HG03066 (cell line): ENCODE measurements at regions not wholly inside any gene's neighbourhood (a gene's known extent, or its start where the extent isn't known, plus 50 kb on each side); places are given as distances from the start of the nearest gene placed in this dataset.

Experiments used
- ATAC-seq: cut with Tn5 transposase; IDR thresholded peaks from one replicate; pipeline ENCODE4 v1.9.1; 2021; ENCODE audit warnings: low read depth; ENCODE audit not compliant: unreplicated experiment

GRCh38 chr12:107436376-107436775 lies 249.2 kb upstream of the PWP1 start:
- no peak for ATAC-seq

GRCh38 chr12:107436836-107437235 lies 248.8 kb upstream of the PWP1 start:
- no peak for ATAC-seq

- ATAC-seq: no peak
Observed at GRCh38 chr12:107437954-107438353, 247.6 kb upstream of the PWP1 start.

DNA sequence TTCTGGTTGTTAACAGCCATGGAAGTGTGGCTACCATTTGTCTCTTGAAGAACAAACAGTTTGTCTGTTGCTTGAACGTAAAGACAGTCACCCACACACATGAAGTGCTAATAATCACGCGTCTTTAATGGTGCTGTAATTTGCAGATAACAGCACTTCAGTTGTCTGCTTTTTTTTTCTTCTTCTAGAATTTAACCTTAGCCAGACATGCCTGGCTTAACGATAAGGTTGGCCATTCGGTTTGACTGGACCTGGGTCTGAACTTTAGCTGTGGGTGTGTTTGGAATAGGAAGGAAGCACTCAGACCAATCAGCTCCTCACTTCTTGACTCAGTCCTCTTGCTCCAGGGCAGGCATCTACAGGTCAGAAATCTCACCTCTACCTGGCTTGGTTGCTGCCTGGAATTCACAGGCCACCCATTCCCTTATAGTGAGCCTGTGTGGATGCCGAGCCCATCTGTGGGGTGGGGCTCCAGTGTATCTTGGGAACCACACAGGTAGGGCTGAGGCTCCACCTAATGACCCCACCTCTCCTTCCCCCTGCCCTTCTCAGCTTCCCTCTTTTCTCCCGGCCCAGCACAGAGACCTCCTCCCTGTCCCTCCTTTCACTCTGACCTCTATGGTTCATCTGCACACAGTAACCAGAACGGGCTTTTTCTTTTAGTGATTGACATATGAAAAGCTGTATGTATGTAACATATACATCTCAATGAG lies 246.4 kb upstream of the PWP1 start:
- no peak for ATAC-seq

DNA sequence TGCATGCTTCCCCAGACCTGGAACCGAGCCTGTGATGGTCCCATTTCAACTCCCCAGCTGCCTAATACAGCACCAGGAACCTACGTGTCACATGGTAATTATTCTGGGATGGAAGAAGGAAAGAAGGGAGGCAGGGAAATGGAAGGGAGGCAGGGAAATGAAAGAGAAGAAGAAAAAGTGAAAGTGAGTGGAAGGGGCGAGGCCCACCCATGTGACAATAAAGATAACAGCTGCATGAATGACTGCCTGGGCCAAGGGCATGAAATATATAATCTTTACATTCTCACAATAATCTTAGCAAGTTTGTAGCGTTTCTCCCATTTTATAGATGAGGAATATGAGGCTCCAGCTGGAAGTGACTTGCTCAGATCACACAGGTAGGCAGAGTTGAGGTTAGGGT lies 245.0 kb upstream of the PWP1 start:
- ATAC-seq: no peak

GRCh38 chr12:107441665-107442300 lies 243.8 kb upstream of the PWP1 start:
- no peak for ATAC-seq

- no peak for ATAC-seq
Observed at GRCh38 chr12:107442326-107442987, 243.1 kb upstream of the PWP1 start.

DNA sequence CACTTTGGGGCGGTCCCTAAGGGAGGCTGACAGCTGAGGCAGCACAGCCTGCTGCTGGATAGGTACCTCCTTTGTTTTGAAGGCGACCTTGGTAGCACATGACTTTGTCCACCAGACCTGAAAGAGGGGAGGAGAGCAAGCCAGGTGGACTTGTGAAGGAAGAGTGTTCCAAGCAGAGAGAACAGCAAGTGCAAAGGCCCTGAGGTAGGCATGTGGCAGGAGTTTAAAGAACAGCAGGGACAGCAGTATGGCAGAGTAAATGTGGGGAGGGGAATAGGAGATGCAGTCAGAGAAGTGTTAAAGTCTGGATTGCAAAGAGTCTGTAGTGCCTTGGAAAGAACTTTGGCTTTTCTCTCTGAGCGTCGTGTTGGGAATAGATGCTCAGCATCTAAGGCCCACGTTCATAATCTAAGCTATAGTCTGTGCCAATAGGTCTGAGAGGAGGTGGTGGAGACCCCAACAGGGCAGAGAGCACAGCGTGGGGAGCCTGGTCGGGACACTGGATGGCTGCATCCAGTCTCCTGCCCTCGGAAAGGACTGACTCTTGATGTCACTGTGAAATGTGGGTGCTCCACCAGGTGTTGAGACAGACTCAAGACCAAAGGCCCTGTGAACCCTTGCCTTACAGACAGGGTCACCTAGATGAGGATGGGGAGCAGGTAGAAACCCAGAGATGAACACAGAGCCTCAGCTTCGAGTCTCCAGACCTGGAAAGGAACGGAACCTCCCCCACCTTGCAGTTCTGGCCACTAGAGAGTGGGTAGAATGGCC lies 242.1 kb upstream of the PWP1 start:
- no peak for ATAC-seq

GRCh38 chr12:107444771-107445170 lies 240.8 kb upstream of the PWP1 start:
- ATAC-seq: no peak

DNA sequence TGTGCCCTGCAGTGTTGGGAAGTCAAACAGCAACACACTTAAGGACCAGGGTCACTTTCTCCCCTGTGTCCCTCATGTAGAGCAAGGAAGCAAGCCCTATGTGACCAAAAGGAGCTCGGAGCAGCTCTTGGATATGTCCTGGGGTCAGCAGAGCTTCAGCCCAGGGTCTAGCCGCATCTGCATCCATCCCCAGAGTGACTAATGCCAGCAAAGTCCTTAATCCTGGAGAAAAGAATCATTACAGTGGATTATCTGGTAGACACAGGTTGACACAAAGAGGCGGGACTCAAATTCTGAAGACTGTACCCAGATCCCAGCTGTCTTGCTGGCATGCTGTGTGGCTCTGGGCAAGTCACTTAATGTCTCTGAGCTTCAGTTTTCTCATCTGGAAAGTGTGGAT lies 239.1 kb upstream of the PWP1 start:
- ATAC-seq: no peak

- ATAC-seq: no peak
Observed at GRCh38 chr12:107447336-107447735, 238.3 kb upstream of the PWP1 start.

- no peak for ATAC-seq
Observed at GRCh38 chr12:107448198-107448597, 237.4 kb upstream of the PWP1 start.

GRCh38 chr12:107449891-107450290 lies 235.7 kb upstream of the PWP1 start:
- ATAC-seq: no peak

- no peak for ATAC-seq
Observed at GRCh38 chr12:107450541-107450940, 235.1 kb upstream of the PWP1 start.

GRCh38 chr12:107451246-107451645 lies 234.4 kb upstream of the PWP1 start:
- no peak for ATAC-seq

- ATAC-seq: no peak
Observed at GRCh38 chr12:107454109-107454830, 231.3 kb upstream of the PWP1 start.

DNA sequence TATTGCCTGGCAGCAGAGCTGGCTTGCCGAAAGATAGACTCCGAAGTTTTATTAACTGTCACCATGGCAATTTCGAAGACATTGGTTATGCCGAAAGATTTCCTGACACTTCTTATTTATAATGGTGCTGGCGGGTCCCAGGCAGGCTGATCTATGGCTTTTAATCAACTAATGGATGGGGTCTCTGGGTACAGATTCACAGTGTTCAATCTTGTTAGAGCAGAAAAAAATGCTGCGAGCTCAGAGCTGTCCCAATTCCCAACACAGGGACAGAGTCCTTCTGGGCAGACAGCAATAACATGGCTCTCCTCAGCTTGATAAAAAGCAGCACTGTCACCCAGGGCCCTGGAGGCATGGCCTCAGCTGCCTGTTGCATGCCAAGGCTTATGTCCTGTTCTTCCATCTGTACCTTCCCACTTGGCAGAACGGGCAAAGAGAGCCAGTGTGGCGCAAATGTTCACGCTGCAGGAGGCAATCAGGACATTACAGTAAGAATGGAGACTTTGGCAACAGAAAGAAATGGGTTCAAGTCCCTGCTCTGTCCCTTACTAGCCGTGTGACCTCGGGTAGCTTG lies 228.2 kb upstream of the PWP1 start:
- ATAC-seq: no peak

DNA sequence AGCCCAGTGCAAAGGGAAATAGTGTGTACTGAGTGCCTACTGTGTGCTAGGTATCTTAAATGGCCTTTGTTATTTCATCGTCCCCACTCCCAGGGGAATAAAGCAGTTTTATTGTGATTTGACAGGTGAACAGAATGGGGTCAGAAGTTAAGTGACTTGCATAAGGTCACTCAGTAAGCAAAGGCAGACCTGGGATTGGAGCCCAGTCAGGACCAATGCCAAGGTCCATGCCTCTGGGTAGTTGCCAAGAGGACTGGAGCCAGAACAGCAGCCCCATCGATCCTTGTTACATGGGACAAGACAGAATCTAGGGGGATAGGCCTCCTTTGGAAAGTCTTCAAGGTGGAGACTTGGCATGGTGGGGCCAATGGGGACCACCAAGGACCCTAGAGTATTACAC lies 227.4 kb upstream of the PWP1 start:
- no peak for ATAC-seq

- ATAC-seq: no peak
Observed at GRCh38 chr12:107458990-107459389, 226.6 kb upstream of the PWP1 start.

DNA sequence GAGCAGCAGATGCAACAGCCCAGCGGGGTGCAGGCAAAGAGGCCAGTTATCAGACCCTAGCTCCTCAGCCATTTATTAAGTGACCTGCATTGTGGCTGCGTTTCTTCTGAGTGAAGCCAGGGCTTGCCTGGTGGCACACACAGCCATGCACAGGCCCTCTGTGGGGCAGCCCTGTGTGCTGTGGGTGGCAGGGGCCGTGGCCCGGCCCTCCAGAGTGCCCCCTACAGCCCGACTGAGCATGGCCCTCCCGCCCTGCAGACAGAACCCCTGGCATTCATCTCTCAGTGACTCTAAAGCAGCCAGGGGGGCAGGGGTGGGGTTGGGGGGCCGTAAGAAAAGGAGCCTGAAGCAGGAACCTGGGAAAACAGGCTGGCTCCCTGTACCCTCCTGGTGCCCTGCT lies 226.0 kb upstream of the PWP1 start:
- ATAC-seq: no peak
